GM12874 (cell line): ENCODE measurements at regions not wholly inside any gene's neighbourhood (a gene's known extent, or its start where the extent isn't known, plus 50 kb on each side); places are given as distances from the start of the nearest gene placed in this dataset.

Experiments
- TF ChIP-seq, protein P1 (sequence below): IDR thresholded peaks from 2 replicates; pipeline ENCODE4 v1.5.1; 2011; ENCODE audit warnings: low read depth, mild to moderate bottlenecking, control low read depth, low read length, moderate library complexity; ENCODE audit not compliant: insufficient read depth

- TF ChIP-seq, protein P1, sequence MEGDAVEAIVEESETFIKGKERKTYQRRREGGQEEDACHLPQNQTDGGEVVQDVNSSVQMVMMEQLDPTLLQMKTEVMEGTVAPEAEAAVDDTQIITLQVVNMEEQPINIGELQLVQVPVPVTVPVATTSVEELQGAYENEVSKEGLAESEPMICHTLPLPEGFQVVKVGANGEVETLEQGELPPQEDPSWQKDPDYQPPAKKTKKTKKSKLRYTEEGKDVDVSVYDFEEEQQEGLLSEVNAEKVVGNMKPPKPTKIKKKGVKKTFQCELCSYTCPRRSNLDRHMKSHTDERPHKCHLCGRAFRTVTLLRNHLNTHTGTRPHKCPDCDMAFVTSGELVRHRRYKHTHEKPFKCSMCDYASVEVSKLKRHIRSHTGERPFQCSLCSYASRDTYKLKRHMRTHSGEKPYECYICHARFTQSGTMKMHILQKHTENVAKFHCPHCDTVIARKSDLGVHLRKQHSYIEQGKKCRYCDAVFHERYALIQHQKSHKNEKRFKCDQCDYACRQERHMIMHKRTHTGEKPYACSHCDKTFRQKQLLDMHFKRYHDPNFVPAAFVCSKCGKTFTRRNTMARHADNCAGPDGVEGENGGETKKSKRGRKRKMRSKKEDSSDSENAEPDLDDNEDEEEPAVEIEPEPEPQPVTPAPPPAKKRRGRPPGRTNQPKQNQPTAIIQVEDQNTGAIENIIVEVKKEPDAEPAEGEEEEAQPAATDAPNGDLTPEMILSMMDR: no peak
Observed at GRCh38 chr16:87027056-87027616, 290.1 kb downstream of the C16orf95 start.

- TF ChIP-seq, protein P1: no peak
Observed at GRCh38 chr16:87028481-87029320, 288.5 kb downstream of the C16orf95 start.

DNA sequence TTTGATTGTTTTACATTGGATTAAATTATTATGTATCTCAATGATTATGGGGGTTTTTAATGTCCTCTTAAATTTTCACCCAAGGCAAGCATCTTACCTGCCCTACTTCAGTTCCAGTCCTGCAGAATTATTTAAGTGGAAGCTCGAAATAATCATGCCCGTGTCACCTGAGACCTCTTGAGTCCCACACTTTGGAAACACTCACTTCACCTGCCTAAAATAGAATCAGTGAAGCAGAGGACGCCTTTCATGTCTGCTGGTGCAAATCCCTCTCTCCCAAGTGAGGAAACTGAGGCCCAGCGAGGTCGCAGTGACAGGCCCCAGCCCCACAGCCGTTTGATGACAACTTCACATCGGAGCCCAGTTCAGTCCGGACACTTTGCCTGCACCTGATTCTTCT lies 284.6 kb downstream of the C16orf95 start:
- TF ChIP-seq, protein P1: no peak

GRCh38 chr16:87033021-87033471 lies 284.1 kb downstream of the C16orf95 start:
- TF ChIP-seq, protein P1: no peak

GRCh38 chr16:87033541-87034300 lies 283.5 kb downstream of the C16orf95 start:
- TF ChIP-seq, protein P1: no peak

GRCh38 chr16:87034317-87034716 lies 282.9 kb downstream of the C16orf95 start:
- TF ChIP-seq, protein P1: no peak

DNA sequence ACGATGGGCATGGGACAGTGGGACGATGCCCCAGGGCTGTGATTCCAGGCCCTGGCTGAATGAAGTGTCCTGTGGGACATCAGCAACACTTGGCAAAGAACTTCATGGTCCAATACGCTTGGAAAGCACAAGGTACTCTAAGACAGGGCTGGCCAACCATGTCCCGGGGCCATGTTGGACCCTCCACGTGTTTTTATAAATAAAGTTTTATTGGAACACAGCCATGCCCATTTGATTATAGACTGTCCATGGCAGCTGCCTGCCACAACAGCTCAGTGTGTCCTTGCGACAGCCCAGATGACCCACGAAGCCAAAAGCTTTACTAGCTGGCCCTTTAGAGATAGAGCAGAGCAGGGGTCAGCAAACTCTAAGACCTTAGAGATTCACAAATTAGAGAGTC lies 282.1 kb downstream of the C16orf95 start:
- TF ChIP-seq, protein P1: no peak
